ENCODE measurements at regions not wholly inside any gene's neighbourhood (a gene's known extent, or its start where the extent isn't known, plus 50 kb on each side); places are given as distances from the start of the nearest gene placed in this dataset.

GRCh38 chr22:27634043-27634740 is 167.4 kb downstream of the MN1 start:
- H3K4me1 Mint-ChIP-seq (ENCODE audit: low read depth) = no peaks in the 10 kb centered on the region
- H3K27ac Mint-ChIP-seq = no peak overlapping the region
- no peak for DNase-seq (ENCODE audit: low spot score)
- intact Hi-C loops (cut with micrococcal nuclease) = no loop called here
- no peak overlapping the region for H3K4me3 Mint-ChIP-seq
- H3K9me3 Mint-ChIP-seq = no peaks in the 10 kb centered on the region
- no peaks in the 10 kb centered on the region for H3K27me3 Mint-ChIP-seq (ENCODE audit: insufficient read depth)
- no peaks in the 10 kb centered on the region for H3K36me3 Mint-ChIP-seq (ENCODE audit: low read depth)

GRCh38 chr22:27635435-27635834 is 166.1 kb downstream of the MN1 start:
- intact Hi-C loops (cut with micrococcal nuclease) = no loop called here
- Mint-ChIP-seq H3K36me3 (ENCODE audit: low read depth) (no peaks in the 10 kb centered on the region), H3K27me3 (ENCODE audit: insufficient read depth) (no peaks in the 10 kb centered on the region), H3K27ac (no peak overlapping the region), H3K4me1 (ENCODE audit: low read depth) (no peaks in the 10 kb centered on the region), H3K4me3 (no peak overlapping the region), H3K9me3 (no peaks in the 10 kb centered on the region)
- DNase-seq (ENCODE audit: low spot score) = no peak

GRCh38 chr22:27635852-27636251 is 165.7 kb downstream of the MN1 start:
- intact Hi-C loops (cut with micrococcal nuclease) = no loop called here

GRCh38 chr22:27636716-27637508 is 164.6 kb downstream of the MN1 start:
- H3K4me3 Mint-ChIP-seq = no peak overlapping the region
- intact Hi-C loops (cut with micrococcal nuclease) = no loop called here
- no peak for DNase-seq (ENCODE audit: low spot score)
- no peaks in the 10 kb centered on the region for H3K36me3 Mint-ChIP-seq (ENCODE audit: low read depth)
- no peak overlapping the region for H3K27ac Mint-ChIP-seq
- no peaks in the 10 kb centered on the region for H3K9me3 Mint-ChIP-seq
- no peaks in the 10 kb centered on the region for H3K27me3 Mint-ChIP-seq (ENCODE audit: insufficient read depth)
- no peaks in the 10 kb centered on the region for H3K4me1 Mint-ChIP-seq (ENCODE audit: low read depth)

More at GRCh38 chr22:27635852-27636251, 165.7 kb downstream of the MN1 start:
- Mint-ChIP-seq H3K9me3 (no peaks in the 10 kb centered on the region), H3K4me3 (no peak overlapping the region), H3K4me1 (ENCODE audit: low read depth) (no peaks in the 10 kb centered on the region), H3K27ac (no peak overlapping the region), H3K36me3 (ENCODE audit: low read depth) (no peaks in the 10 kb centered on the region), H3K27me3 (ENCODE audit: insufficient read depth) (no peaks in the 10 kb centered on the region)
- no peak for DNase-seq (ENCODE audit: low spot score)

DNA sequence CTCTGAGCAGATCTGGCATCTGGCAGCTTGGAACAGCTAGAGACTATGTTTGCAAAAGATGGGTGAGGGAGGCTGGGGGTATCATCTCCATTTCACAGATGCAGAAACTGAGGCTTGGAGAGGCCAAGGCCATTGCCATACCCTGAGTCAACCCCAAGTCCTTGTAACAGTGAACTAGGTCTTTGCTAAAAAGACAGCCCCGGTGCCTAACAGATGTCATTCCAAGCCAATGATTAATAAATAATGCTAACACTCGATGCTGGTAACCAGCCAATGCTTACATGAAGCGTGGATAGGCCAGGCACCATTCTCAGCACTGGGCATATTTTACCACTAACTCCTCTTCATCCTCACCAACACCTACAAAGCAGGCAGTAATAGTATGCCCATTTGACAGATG is 164.0 kb downstream of the MN1 start:
- no peak overlapping the region for H3K27ac Mint-ChIP-seq
- intact Hi-C loops (cut with micrococcal nuclease) = no loop called here
- no peaks in the 10 kb centered on the region for H3K27me3 Mint-ChIP-seq (ENCODE audit: insufficient read depth)
- no peaks in the 10 kb centered on the region for H3K4me1 Mint-ChIP-seq (ENCODE audit: low read depth)
- no peak for DNase-seq (ENCODE audit: low spot score)
- H3K36me3 Mint-ChIP-seq (ENCODE audit: low read depth) = no peaks in the 10 kb centered on the region
- no peaks in the 10 kb centered on the region for H3K9me3 Mint-ChIP-seq
- H3K4me3 Mint-ChIP-seq = no peak overlapping the region

DNA sequence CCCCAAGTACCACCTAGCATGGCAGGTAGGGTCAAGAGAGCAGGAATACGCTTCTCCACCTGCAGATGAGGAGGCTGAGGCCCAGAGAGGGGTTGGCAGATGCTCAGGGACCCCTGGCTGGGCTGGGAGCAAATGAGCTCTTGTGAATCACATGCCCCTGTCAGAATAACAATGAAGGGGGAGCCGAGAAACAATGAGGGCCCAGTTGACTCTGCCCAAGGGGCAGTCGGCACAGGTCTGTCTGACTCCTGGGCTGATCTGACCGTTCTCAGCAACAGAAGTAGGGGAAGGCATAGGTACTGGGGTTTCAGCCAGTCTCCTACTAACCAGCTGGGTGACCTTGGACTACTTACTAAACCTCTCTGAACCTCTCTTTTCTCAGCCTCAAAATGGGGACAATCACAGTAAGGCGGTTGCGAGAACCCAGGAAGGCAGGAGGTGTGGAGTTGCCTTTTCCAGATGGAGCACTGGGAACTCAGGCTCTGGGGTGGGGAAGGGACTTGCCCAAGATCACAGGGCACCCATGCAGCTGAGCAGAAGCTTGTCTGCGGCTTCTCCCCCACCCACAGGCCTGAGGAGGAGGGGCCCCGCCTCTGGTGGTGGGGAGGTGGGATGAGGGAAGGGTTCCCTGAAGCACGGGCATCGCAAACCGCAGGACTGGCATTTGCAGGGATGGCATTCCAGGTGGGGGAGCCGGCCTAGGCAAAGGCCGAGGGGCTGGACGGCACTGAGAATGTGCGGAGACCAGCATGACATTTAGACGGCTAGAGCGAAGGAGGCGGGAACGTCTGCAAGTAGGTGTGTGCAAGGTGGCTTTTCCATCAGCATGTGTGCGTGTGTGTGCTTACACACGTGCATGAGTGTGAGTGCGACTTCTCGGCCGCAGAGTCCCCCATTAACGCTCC is 163.0 kb downstream of the MN1 start:
- Mint-ChIP-seq H3K4me3 (no peak overlapping the region), H3K9me3 (no peaks in the 10 kb centered on the region), H3K27ac (no peak overlapping the region), H3K4me1 (ENCODE audit: low read depth) (no peaks in the 10 kb centered on the region), H3K36me3 (ENCODE audit: low read depth) (no peaks in the 10 kb centered on the region), H3K27me3 (ENCODE audit: insufficient read depth) (no peaks in the 10 kb centered on the region)
- intact Hi-C loops (cut with micrococcal nuclease) = no loop called here
- no peak for DNase-seq (ENCODE audit: low spot score)

- Mint-ChIP-seq H3K9me3 (no peaks in the 10 kb centered on the region), H3K27me3 (ENCODE audit: insufficient read depth) (no peaks in the 10 kb centered on the region), H3K36me3 (ENCODE audit: low read depth) (no peaks in the 10 kb centered on the region), H3K4me3 (no peak overlapping the region), H3K27ac (no peak overlapping the region), H3K4me1 (ENCODE audit: low read depth) (no peaks in the 10 kb centered on the region)
- intact Hi-C loops (cut with micrococcal nuclease) = no loop called here
- no peak for DNase-seq (ENCODE audit: low spot score)
These were observed 162.1 kb downstream of the MN1 start for GRCh38 chr22:27639248-27640086.

DNA sequence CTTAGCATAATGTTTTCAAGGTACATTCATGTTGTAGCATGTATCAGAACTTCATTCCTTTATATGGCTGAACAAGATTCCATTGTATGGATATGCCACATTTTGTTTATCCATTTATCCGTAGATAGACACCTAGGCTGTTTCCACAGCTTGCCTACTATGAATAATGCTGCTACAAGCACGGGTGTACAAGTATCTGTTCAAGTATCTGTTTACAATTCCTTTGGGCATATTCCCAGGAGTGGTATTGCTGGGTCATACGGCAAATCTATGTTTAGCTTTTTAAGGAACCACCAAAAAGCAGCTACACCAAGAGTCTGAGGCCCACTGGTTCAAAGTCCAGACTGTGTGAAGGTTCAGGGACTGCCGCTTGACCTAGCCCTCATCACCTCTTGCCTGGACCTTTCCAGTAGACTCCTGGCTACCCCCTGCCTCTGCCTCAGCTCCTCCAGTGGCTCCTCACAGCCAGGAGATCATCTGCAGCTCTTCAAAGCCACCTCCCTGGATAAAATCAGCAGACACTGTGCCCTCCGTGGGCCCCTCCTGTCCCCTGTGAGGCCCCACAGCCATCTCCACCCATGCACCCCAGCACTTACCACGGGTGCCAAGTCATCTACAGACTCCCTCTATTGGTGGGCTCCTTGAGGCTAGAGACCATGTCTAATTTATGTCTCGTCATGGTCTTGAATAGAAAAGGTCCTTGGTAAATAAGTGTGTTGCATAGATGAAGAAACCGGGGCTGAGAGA is 160.3 kb downstream of the MN1 start:
- H3K27ac Mint-ChIP-seq = no peak overlapping the region
- intact Hi-C loops (cut with micrococcal nuclease) = no loop called here
- no peaks in the 10 kb centered on the region for H3K27me3 Mint-ChIP-seq (ENCODE audit: insufficient read depth)
- no peak for DNase-seq (ENCODE audit: low spot score)
- no peak overlapping the region for H3K4me3 Mint-ChIP-seq
- H3K9me3 Mint-ChIP-seq = no peaks in the 10 kb centered on the region
- H3K36me3 Mint-ChIP-seq (ENCODE audit: low read depth) = no peaks in the 10 kb centered on the region
- no peaks in the 10 kb centered on the region for H3K4me1 Mint-ChIP-seq (ENCODE audit: low read depth)

GRCh38 chr22:27642104-27642800 is 159.3 kb downstream of the MN1 start:
- Mint-ChIP-seq H3K4me1 (ENCODE audit: low read depth) (no peaks in the 10 kb centered on the region), H3K27ac (no peak overlapping the region), H3K9me3 (no peaks in the 10 kb centered on the region), H3K4me3 (no peak overlapping the region), H3K27me3 (ENCODE audit: insufficient read depth) (no peaks in the 10 kb centered on the region), H3K36me3 (ENCODE audit: low read depth) (no peaks in the 10 kb centered on the region)
- intact Hi-C loops (cut with micrococcal nuclease) = no loop called here
- no peak for DNase-seq (ENCODE audit: low spot score)

DNA sequence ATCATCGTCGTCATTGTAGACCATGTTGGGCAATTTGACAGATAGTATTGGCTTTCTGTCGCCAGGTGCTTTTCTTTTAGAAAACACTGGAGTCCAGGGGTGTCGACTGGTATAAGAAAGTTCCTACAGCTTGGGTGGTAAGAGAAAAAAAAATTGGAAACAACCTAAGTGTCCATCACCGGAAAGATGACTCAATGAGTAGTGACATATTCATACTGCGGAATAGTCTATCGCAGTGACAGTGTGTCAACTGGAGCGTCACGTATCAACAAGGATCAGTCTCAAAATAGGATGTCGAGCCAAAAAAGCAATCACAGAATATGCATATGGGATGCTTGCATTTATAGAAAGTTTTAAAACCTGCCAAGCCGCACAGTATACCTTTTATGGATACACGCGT is 157.6 kb downstream of the MN1 start:
- Mint-ChIP-seq H3K9me3 (no peaks in the 10 kb centered on the region), H3K4me1 (ENCODE audit: low read depth) (no peaks in the 10 kb centered on the region), H3K4me3 (no peak overlapping the region), H3K27me3 (ENCODE audit: insufficient read depth) (no peaks in the 10 kb centered on the region), H3K36me3 (ENCODE audit: low read depth) (no peaks in the 10 kb centered on the region), H3K27ac (no peak overlapping the region)
- no peak for DNase-seq (ENCODE audit: low spot score)
- intact Hi-C loops (cut with micrococcal nuclease) = no loop called here

- Mint-ChIP-seq H3K4me1 (ENCODE audit: low read depth) (no peaks in the 10 kb centered on the region), H3K4me3 (no peak overlapping the region), H3K36me3 (ENCODE audit: low read depth) (no peaks in the 10 kb centered on the region), H3K9me3 (no peaks in the 10 kb centered on the region), H3K27ac (no peak overlapping the region), H3K27me3 (ENCODE audit: insufficient read depth) (no peaks in the 10 kb centered on the region)
- DNase-seq (ENCODE audit: low spot score) = no peak
- intact Hi-C loops (cut with micrococcal nuclease) = no loop called here
These were observed 157.0 kb downstream of the MN1 start for GRCh38 chr22:27644566-27644965.
